ENCODE measurements at regions not wholly inside any gene's neighbourhood (a gene's known extent, or its start where the extent isn't known, plus 50 kb on each side); places are given as distances from the start of the nearest gene placed in this dataset.

- TF ChIP-seq, protein P1, sequence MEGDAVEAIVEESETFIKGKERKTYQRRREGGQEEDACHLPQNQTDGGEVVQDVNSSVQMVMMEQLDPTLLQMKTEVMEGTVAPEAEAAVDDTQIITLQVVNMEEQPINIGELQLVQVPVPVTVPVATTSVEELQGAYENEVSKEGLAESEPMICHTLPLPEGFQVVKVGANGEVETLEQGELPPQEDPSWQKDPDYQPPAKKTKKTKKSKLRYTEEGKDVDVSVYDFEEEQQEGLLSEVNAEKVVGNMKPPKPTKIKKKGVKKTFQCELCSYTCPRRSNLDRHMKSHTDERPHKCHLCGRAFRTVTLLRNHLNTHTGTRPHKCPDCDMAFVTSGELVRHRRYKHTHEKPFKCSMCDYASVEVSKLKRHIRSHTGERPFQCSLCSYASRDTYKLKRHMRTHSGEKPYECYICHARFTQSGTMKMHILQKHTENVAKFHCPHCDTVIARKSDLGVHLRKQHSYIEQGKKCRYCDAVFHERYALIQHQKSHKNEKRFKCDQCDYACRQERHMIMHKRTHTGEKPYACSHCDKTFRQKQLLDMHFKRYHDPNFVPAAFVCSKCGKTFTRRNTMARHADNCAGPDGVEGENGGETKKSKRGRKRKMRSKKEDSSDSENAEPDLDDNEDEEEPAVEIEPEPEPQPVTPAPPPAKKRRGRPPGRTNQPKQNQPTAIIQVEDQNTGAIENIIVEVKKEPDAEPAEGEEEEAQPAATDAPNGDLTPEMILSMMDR (conservative IDR thresholded peaks at IDR 0.05): no peak
- no peak overlapping the region for H3K27ac ChIP-seq
Measured at GRCh38 chr10:50999163-50999562, 75.1 kb upstream of the PRKG1 start.

DNA sequence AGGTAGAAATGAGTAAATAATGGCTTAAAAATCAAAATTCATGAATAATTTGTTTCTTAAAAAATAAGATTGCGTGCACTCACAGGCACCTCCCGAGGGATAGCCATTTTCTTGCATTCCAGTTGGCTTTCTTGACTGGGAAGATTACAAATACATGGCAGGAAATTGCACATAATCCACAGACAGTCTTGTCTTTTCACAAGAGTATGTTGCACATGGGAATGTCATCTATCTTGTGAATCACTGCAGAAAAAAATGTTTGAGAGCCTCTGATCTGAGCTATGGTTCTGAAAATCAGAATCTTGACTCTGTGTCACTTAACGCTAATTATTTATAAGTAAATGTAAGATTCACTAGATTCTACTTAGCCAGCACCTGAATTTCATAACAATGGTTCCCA lies 74.1 kb upstream of the PRKG1 start:
- no peak overlapping the region for H3K27ac ChIP-seq
- TF ChIP-seq, protein P1 (conservative IDR thresholded peaks at IDR 0.05): no peak

GRCh38 chr10:51000976-51001375 lies 73.3 kb upstream of the PRKG1 start:
- TF ChIP-seq, protein P1 (conservative IDR thresholded peaks at IDR 0.05): no peak
- H3K27ac ChIP-seq: no peak overlapping the region

DNA sequence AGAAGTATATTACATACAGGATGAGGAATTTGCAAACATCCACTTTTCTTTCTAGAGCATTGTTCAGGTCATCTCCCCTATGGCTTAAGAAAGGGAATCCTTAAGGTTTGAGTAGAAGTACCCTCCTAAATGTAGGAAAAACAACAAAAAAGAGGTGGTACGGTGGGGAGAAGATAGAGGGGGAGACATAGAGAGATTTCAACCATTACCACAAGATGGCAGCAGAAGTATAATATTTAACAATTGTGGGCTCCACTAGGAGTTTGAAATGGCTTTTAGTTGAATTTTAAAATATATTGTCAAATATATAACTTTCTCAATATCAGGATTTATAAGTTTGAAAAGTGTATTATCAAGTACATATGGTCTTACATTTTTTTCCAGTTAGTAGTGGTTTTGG lies 72.7 kb upstream of the PRKG1 start:
- no peak overlapping the region for H3K27ac ChIP-seq
- TF ChIP-seq, protein P1 (conservative IDR thresholded peaks at IDR 0.05): peak; percentile 74

- TF ChIP-seq, protein P1 (conservative IDR thresholded peaks at IDR 0.05): no peak
Measured at GRCh38 chr10:51002469-51002868, 71.8 kb upstream of the PRKG1 start.

GRCh38 chr10:51004776-51005175 lies 69.5 kb upstream of the PRKG1 start:
- no peak overlapping the region for H3K27ac ChIP-seq
- TF ChIP-seq, protein P1 (conservative IDR thresholded peaks at IDR 0.05): no peak

More at GRCh38 chr10:51002469-51002868, 71.8 kb upstream of the PRKG1 start:
- no peak overlapping the region for H3K27ac ChIP-seq

- TF ChIP-seq, protein P1 (conservative IDR thresholded peaks at IDR 0.05): no peak
- no peak overlapping the region for H3K27ac ChIP-seq
Measured at GRCh38 chr10:51005551-51005950, 68.7 kb upstream of the PRKG1 start.

- TF ChIP-seq, protein P1 (conservative IDR thresholded peaks at IDR 0.05): no peak
- no peak overlapping the region for H3K27ac ChIP-seq
Measured at GRCh38 chr10:51006686-51007085, 67.6 kb upstream of the PRKG1 start.

Data from VCaP (cell line).